Transverse colon (tissue), 4 donors: ENCODE measurements at regions not wholly inside any gene's neighbourhood (a gene's known extent, or its start where the extent isn't known, plus 50 kb on each side); places are given as distances from the start of the nearest gene placed in this dataset.

Experiments
- DNase-seq: peaks from one replicate; pipeline ENCODE4 v3.0.0-alpha.2; 2019
- H3K27ac ChIP-seq, 4 donors: fragments of 200-600 bp; sonication (generic); 2 replicates each; pipeline ENCODE4 v1.5.1; 2016 to 2018; ENCODE audit warnings: inconsistent platforms in 4 of 4
- H3K27me3 ChIP-seq: fragments of 200-600 bp; sonication (generic); 2 replicates; pipeline ENCODE4 v1.5.1; 2017; ENCODE audit warnings: inconsistent platforms
- H3K36me3 ChIP-seq, 4 donors: fragments of 200-600 bp; sonication (generic); 2 replicates each; pipeline ENCODE4 v1.5.1; 2017 to 2019; ENCODE audit warnings: inconsistent platforms in 4 of 4
- H3K4me1 ChIP-seq, 4 donors: fragments of 200-600 bp; sonication (generic); 2 replicates each; pipeline ENCODE4 v1.5.1; 2017 to 2020; ENCODE audit warnings: inconsistent platforms in 4 of 4
- H3K4me3 ChIP-seq, 4 donors: fragments of 200-600 bp; sonication (generic); 1 replicate in 1 of 4; 2 replicates in 3 of 4; pipeline versions ENCODE4 v1.5.1 to v1.6.1; 2017 to 2019; ENCODE audit warnings: inconsistent platforms in 4 of 4
- H3K9me3 ChIP-seq, 2 donors: fragments of 200-600 bp; sonication (generic); 2 replicates each; pipeline ENCODE4 v1.5.1; 2017 to 2019; ENCODE audit warnings: inconsistent platforms in 2 of 2
- CTCF ChIP-seq, 5 experiments: fragments of 200-600 bp in 3 of 5; fragments of 450-650 bp in 2 of 5; sonication (generic) in 3 of 5; IDR thresholded peaks; 1 replicate in 2 of 5; 2 replicates in 3 of 5; pipeline ENCODE4 v1.5.1; 2016 to 2017; ENCODE audit warnings: antibody characterized with exemption in 5 of 5, inconsistent platforms in 3 of 5, mild to moderate bottlenecking in 2 of 5, moderate library complexity in 1 of 5
- EP300 ChIP-seq: sonication (generic); formaldehyde crosslinking; IDR thresholded peaks from one replicate; pipeline ENCODE4 v1.6.1; 2017; ENCODE audit warnings: antibody characterized with exemption, low read depth
- POLR2A ChIP-seq: fragments of 450-650 bp; IDR thresholded peaks from one replicate; pipeline ENCODE4 v1.6.1; 2016; ENCODE audit warnings: antibody characterized with exemption, mild to moderate bottlenecking, moderate library complexity
- POLR2AphosphoS5 ChIP-seq, 3 donors: sonication (generic); formaldehyde crosslinking; IDR thresholded peaks; one replicate each; pipeline ENCODE4 v1.6.1; 2016; ENCODE audit warnings: antibody characterized with exemption in 3 of 3
- WGBS, 2 donors: methylation state at CpG; one replicate each; pipeline ENCODE4 v1.1.5; 2018; ENCODE audit warnings: low coverage in 1 of 2; 5-methylcytosine and 5-hydroxymethylcytosine counted together
- in situ Hi-C, 4 donors: fragments of 200-750 bp; cut with MboI; loops; one replicate each; pipeline versions ENCODE4 v1.15.0 to v1.15.1; 2017; ENCODE audit warnings: low sequenced_read_pairs in 3 of 4, low pct_ligation_motif_present in 1 of 4, low pct_unique_long_range_greater_than_20kb in 1 of 4
- intact Hi-C: fragments of 100-400 bp; cut with DNase I; formaldehyde crosslinking; loops from one replicate; pipeline ENCODE4 v1.15.1; 2023; ENCODE audit warnings: low total_unique reads

- 59 to 72% methylated on average over 8 of the region's 8 CpGs for WGBS, 2 donors
- H3K4me1 ChIP-seq = no peaks in the 10 kb centered on the region
- H3K27ac ChIP-seq = no peak overlapping the region
- intact Hi-C loops (no loop called here), in situ Hi-C loops (no loop called here)
- no peaks in the 10 kb centered on the region for H3K27me3 ChIP-seq
- no peak for DNase-seq
- H3K36me3 ChIP-seq = no peaks in the 10 kb centered on the region
- H3K9me3 ChIP-seq = no peaks in the 10 kb centered on the region
- H3K4me3 ChIP-seq = no peak overlapping the region
- TF ChIP-seq EP300 (no peak), CTCF (IDR thresholded peaks at IDR 0.05) (no peak), POLR2AphosphoS5 (IDR thresholded peaks at IDR 0.05) (no peak), POLR2A (no peak)
These were observed 120.3 kb downstream of the KATNIP start for GRCh38 chr16:27670071-27670810.

GRCh38 chr16:27671410-27671809 lies 121.5 kb downstream of the KATNIP start:
- no peak overlapping the region for H3K27ac ChIP-seq
- no peaks in the 10 kb centered on the region for H3K36me3 ChIP-seq
- intact Hi-C loops = no loop called here
- TF ChIP-seq EP300 = no peak
- TF ChIP-seq POLR2A = no peak
- TF ChIP-seq POLR2AphosphoS5 (IDR thresholded peaks at IDR 0.05) = no peak
- no peak for TF ChIP-seq CTCF (IDR thresholded peaks at IDR 0.05)
- no peaks in the 10 kb centered on the region for H3K4me1 ChIP-seq
- no peaks in the 10 kb centered on the region for H3K27me3 ChIP-seq
- no peak overlapping the region for H3K4me3 ChIP-seq
- 90 to 96% methylated on average over 5 to 8 of the region's 8 CpGs for WGBS, 2 donors
- no peaks in the 10 kb centered on the region for H3K9me3 ChIP-seq
- in situ Hi-C loops = no loop called here
- no peak for DNase-seq

GRCh38 chr16:27676839-27677238 lies 126.9 kb downstream of the KATNIP start:
- no peak for DNase-seq
- Histone ChIP-seq H3K4me3 (no peak overlapping the region), H3K9me3 (no peaks in the 10 kb centered on the region), H3K27me3 (no peaks in the 10 kb centered on the region), H3K27ac (no peak overlapping the region), H3K4me1 (no peaks in the 10 kb centered on the region), H3K36me3 (peaks cover 0 to 6% (median 0%) of the 10 kb centered on the region in 4 donors)
- intact Hi-C loops (no loop called here), in situ Hi-C loops (no loop called here)
- 79 to 83% methylated on average over 4 of the region's 4 CpGs for WGBS, 2 donors
- TF ChIP-seq EP300 = no peak
- TF ChIP-seq POLR2A = no peak
- TF ChIP-seq POLR2AphosphoS5 (IDR thresholded peaks at IDR 0.05) = no peak
- TF ChIP-seq CTCF (IDR thresholded peaks at IDR 0.05) = no peak

GRCh38 chr16:27677263-27677662 lies 127.3 kb downstream of the KATNIP start:
- 78 to 82% methylated on average over 3 of the region's 3 CpGs for WGBS, 2 donors
- DNase-seq = no peak

More at GRCh38 chr16:27677263-27677662, 127.3 kb downstream of the KATNIP start:
- TF ChIP-seq POLR2A (no peak), CTCF (IDR thresholded peaks at IDR 0.05) (no peak), EP300 (no peak), POLR2AphosphoS5 (IDR thresholded peaks at IDR 0.05) (no peak)
- in situ Hi-C loops = no loop called here
- intact Hi-C loops = no loop called here
- Histone ChIP-seq H3K4me1 (no peaks in the 10 kb centered on the region), H3K9me3 (no peaks in the 10 kb centered on the region), H3K36me3 (peaks cover 0 to 8% (median 0%) of the 10 kb centered on the region in 4 donors), H3K27ac (no peak overlapping the region), H3K4me3 (no peak overlapping the region), H3K27me3 (no peaks in the 10 kb centered on the region)
